Epithelial cell of prostate (primary cell): ENCODE measurements at regions not wholly inside any gene's neighbourhood (a gene's known extent, or its start where the extent isn't known, plus 50 kb on each side); places are given as distances from the start of the nearest gene placed in this dataset.

Source experiments
- DNase-seq: peaks from one replicate; pipeline ENCODE4 v3.0.0-alpha.2; 2011; ENCODE audit warnings: low read depth, low spot score
- H3K27ac ChIP-seq: fragments of 450-650 bp; 2 replicates; pipeline ENCODE4 v1.5.1; 2017; ENCODE audit warnings: mild to moderate bottlenecking

GRCh38 chr2:74036010-74036409 is 51.3 kb downstream of the TET3 start:
- no peak for DNase-seq
- H3K27ac ChIP-seq = no peak overlapping the region

GRCh38 chr2:74036450-74037195 is 51.9 kb downstream of the TET3 start:
- H3K27ac ChIP-seq = no peak overlapping the region
- DNase-seq = no peak

DNA sequence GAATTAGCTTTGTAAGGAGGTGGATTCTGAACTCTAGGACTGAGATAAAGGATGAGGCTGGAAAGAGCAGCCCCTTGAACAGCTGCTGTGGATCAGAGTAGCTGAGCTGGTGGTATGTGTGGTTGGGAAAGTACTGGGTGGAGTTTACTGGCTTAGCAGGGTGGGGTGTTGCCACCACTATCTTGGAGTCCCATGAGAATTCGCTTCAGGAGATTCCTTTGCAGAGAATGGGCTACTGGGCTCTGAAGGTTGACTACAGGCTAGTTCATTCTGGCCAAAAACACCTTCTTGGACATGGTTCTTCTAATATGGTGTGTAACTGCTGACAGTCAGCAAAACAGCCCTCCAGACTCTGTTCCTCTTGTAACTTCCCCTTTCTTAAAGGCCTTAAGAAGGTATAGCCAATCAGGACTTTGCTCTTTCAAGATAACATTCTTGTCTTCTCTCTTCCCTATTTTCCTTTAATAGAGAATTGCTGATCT is 52.7 kb downstream of the TET3 start:
- no peak for DNase-seq
- H3K27ac ChIP-seq = no peak overlapping the region

DNA sequence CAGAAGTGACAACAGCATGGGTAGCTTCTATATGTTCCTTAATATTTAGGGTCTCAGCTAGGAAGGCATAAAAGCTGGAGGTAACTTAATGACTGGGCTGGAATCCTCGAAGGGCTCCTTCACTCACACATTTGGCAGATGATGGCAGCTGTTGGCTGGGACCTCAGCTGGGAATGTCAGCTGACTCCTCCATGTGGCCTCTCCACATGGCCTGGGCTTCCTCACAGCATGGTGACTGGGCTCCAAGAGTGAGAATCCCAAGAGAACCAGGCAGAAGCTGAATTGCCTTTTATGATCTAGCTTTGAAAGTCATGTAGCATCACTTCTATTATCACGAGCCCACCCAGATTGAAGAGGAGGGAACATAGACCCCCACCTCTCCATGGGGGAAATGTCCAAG is 54.9 kb downstream of the TET3 start:
- no peak for DNase-seq
- H3K27ac ChIP-seq = no peak overlapping the region

GRCh38 chr2:74041182-74041581 is 56.5 kb downstream of the TET3 start:
- no peak for DNase-seq
- no peak overlapping the region for H3K27ac ChIP-seq

- H3K27ac ChIP-seq = no peak overlapping the region
- DNase-seq = no peak
These were observed 57.0 kb downstream of the TET3 start for GRCh38 chr2:74041726-74042125.

GRCh38 chr2:74042606-74043005 is 57.9 kb downstream of the TET3 start:
- no peak overlapping the region for H3K27ac ChIP-seq
- no peak for DNase-seq

- no peak overlapping the region for H3K27ac ChIP-seq
- no peak for DNase-seq
These were observed 58.9 kb downstream of the TET3 start for GRCh38 chr2:74043345-74044329.

- no peak for DNase-seq
- no peak overlapping the region for H3K27ac ChIP-seq
These were observed 60.3 kb downstream of the TET3 start for GRCh38 chr2:74044999-74045398.

DNA sequence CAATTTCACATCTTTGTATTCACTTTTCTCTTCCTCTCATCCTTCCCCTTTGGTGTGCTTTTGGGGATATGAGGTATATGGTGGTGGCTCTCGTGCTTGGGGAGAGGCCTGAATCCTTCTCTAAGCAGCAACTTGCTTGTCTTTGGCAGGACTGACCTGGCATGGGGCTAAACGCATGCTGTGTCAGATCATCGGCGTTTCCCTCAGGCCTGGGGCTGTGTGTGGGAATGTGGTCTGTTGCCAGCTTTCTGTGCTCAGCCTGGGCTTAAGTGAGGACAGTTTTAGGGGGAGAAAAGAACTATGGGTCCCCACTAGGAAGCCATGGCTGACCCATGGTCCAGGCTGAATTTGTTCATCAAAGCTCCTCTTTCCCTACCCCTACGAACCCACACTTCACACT is 60.7 kb downstream of the TET3 start:
- no peak for DNase-seq
- H3K27ac ChIP-seq = no peak overlapping the region

- H3K27ac ChIP-seq = no peak overlapping the region
- DNase-seq = no peak
These were observed 61.7 kb downstream of the TET3 start for GRCh38 chr2:74046441-74046840.

DNA sequence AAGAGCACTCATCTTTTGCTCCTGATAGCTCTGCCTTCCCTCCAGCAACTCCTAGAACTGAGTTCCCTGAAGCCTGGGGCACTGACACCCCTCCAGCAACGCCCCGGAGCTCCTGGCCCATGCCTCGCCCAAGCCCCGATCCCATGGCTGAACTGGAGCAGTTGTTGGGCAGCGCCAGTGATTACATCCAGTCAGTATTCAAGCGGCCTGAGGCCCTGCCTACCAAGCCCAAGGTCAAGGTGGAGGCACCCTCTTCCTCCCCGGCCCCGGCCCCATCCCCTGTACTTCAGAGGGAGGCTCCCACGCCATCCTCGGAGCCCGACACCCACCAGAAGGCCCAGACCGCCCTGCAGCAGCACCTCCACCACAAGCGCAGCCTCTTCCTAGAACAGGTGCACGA is 62.4 kb downstream of the TET3 start:
- no peak for DNase-seq

DNA sequence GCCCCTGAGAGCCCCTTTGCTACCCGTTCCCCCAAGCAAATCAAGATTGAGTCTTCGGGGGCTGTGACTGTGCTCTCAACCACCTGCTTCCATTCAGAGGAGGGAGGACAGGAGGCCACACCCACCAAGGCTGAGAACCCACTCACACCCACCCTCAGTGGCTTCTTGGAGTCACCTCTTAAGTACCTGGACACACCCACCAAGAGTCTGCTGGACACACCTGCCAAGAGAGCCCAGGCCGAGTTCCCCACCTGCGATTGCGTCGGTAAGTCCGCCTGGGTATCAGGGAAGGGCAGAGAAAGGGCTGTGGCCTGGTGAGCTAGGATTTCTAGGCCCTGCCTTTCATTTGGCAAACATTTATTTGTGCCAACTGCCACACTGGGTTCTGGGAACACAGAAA is 63.4 kb downstream of the TET3 start:
- no peak for DNase-seq
- H3K27ac ChIP-seq = no peak overlapping the region

More for the DNA sequence above, 62.4 kb downstream of the TET3 start:
- H3K27ac ChIP-seq = no peak overlapping the region

DNA sequence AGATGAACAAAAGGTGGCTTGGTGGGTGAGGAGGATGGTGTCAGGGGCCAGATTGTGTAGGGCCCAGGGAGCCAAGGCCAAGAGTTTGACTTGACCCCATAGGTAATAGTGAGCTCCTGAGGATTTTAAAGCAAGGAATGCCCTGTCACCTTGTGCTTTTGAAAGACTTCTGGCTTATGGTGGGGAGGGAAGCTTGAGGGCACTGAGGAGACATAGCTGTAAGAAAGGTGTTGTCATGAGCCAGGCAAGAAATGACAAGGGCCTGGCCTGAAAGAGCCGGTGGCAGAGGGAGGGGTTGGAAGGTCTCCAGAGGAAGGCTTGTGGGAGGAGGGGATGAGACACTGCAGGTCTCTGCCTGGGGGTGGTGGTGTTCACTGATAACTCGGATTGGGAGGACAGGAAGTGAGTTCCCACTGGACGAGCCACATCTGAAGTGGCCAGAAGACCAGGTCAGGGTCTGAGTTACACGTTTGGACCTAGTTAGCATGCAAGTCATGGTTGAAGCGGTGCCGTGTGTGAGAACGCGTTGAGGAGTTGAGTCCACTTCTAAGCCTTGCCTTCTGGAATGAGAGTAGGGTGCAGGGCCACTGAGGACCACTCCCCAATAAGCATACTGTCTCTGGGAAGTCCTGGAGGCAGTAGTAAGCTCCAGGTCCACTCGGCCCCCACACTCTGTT is 64.3 kb downstream of the TET3 start:
- no peak for DNase-seq
- H3K27ac ChIP-seq = no peak overlapping the region

DNA sequence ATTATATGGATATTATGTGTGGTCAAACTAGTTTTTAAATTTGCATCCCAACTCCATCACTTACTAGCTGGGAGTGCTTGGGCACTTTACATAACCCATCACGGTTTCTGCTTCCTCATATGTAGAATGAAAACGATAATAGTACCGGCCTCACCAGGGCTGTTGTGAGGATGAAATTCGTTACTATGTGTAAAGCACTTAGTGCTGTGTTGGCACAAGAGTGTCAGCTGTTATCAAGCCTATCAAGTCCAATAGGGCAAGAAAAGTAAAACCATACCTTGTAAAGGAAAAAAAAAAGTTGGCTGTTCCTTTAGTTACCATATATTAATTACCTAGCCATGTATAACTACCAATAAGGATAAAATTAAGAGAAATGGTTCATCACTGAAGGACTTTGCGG is 65.4 kb downstream of the TET3 start:
- no peak for DNase-seq
- no peak overlapping the region for H3K27ac ChIP-seq

DNA sequence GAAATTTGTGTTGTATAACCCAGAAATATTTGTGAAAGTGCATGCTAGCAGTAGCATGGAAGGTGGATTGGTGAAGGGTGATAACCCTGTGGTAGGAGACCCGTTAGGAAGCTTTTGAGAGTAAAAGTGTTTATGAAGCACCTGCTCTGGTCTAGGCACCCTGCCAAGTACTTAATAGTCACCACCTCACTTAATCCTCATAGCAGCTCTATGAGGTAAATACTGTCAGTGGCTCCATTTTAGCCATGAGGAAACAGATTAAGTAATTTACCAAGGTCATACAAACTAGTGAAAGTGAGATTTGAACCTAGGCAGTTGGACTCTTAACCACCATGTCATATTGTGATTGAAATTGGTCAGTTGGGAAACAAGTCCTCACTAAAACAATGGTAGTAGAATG is 66.8 kb downstream of the TET3 start:
- no peak for DNase-seq

GRCh38 chr2:74052732-74053710 is 68.3 kb downstream of the TET3 start:
- H3K27ac ChIP-seq = no peak overlapping the region
- DNase-seq = no peak

More for the DNA sequence above, 66.8 kb downstream of the TET3 start:
- H3K27ac ChIP-seq = no peak overlapping the region

DNA sequence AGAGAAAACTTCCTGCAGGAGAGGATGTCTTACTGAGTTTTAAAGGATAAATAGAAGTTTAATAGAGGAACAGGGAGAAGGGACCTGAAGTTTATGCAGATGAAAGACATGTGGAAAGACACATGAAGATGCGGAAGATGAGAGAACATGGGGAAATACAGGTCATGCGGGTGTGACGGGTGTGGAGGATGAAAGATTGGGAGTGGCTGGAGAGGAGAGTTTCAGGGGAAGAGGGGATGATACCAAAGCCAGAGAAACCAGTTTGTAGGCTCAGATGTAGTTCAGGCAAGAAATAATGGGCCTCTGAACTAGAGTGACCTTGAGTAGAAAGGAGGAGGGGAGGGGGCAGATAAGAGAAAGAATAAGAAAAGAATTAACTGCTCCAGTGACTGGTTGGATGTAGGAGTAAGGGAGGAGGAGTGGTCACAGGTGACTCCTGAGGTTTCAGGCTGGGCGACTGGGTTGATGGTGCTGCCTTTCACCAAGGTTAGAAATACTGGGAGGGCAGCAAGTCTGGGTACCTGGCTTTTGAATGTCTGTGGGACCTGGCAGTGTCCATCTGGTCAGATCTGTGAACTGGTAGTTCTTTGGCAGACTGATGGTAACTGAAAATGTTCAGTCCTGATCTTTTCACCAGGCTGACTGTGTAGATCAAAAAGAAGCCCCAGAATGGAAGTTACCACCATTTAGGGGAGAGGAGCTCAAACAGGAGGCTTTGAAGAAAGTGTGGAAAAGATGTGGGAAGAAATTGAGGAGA is 69.4 kb downstream of the TET3 start:
- peak; percentile 31 for DNase-seq
- H3K27ac ChIP-seq = no peak overlapping the region
